ENCODE measurements at regions not wholly inside any gene's neighbourhood (a gene's known extent, or its start where the extent isn't known, plus 50 kb on each side); places are given as distances from the start of the nearest gene placed in this dataset.

- FAIRE-seq, result no peak
Measured at GRCh38 chr11:27213232-27213660, 149.8 kb downstream of the CCDC34 start.

- FAIRE-seq, result no peak
Measured at GRCh38 chr11:27212248-27212780, 150.7 kb downstream of the CCDC34 start.

- no peak for FAIRE-seq
Measured at GRCh38 chr11:27211370-27212127, 151.5 kb downstream of the CCDC34 start.

- FAIRE-seq, result no peak
Measured at GRCh38 chr11:27210531-27210930, 152.5 kb downstream of the CCDC34 start.

- no peak for FAIRE-seq
Measured at GRCh38 chr11:27209562-27210005, 153.4 kb downstream of the CCDC34 start.

GRCh38 chr11:27208846-27209245 is 154.2 kb downstream of the CCDC34 start:
- FAIRE-seq, result no peak

GRCh38 chr11:27207025-27207650 is 155.9 kb downstream of the CCDC34 start:
- FAIRE-seq, result no peak

GRCh38 chr11:27205779-27206570 is 157.0 kb downstream of the CCDC34 start:
- FAIRE-seq, result no peak

GRCh38 chr11:27205250-27205649 is 157.8 kb downstream of the CCDC34 start:
- no peak for FAIRE-seq

- FAIRE-seq, result no peak
Measured at GRCh38 chr11:27204529-27204928, 158.5 kb downstream of the CCDC34 start.

- no peak for FAIRE-seq
Measured at GRCh38 chr11:27203077-27203647, 159.9 kb downstream of the CCDC34 start.

GRCh38 chr11:27201454-27202302 is 161.1 kb downstream of the BBOX1 start:
- no peak for FAIRE-seq

- FAIRE-seq, result no peak
Measured at GRCh38 chr11:27200779-27201453, 160.3 kb downstream of the BBOX1 start.

- no peak for FAIRE-seq
Measured at GRCh38 chr11:27196203-27196897, 155.7 kb downstream of the BBOX1 start.

- FAIRE-seq, result no peak
Measured at GRCh38 chr11:27195837-27196202, 155.2 kb downstream of the BBOX1 start.

GRCh38 chr11:27194976-27195375 is 154.4 kb downstream of the BBOX1 start:
- no peak for FAIRE-seq

- no peak for FAIRE-seq
Measured at GRCh38 chr11:27193434-27194225, 153.0 kb downstream of the BBOX1 start.

- FAIRE-seq, result no peak
Measured at GRCh38 chr11:27192184-27192583, 151.6 kb downstream of the BBOX1 start.

- FAIRE-seq, result no peak
Measured at GRCh38 chr11:27191639-27192038, 151.0 kb downstream of the BBOX1 start.

- no peak for FAIRE-seq
Measured at GRCh38 chr11:27188696-27189095, 148.1 kb downstream of the BBOX1 start.
